ENCODE measurements at regions not wholly inside any gene's neighbourhood (a gene's known extent, or its start where the extent isn't known, plus 50 kb on each side); places are given as distances from the start of the nearest gene placed in this dataset.

GRCh38 chr17:77405867-77406732 lies 265.3 kb downstream of the SEC14L1 start:
- peak overlapping the region; percentile 11 for H3K27ac ChIP-seq
- no peak for DNase-seq (ENCODE audit: low read depth, low spot score)

GRCh38 chr17:77407321-77408277 lies 266.8 kb downstream of the SEC14L1 start:
- peak overlapping the region; percentile 32 for H3K27ac ChIP-seq
- DNase-seq (ENCODE audit: low read depth, low spot score) = no peak

GRCh38 chr17:77408284-77408683 lies 267.5 kb downstream of the SEC14L1 start:
- no peak for DNase-seq (ENCODE audit: low read depth, low spot score)
- peak overlapping the region; percentile 32 for H3K27ac ChIP-seq

- H3K27ac ChIP-seq = peak overlapping the region; percentile 32
- DNase-seq (ENCODE audit: low read depth, low spot score) = no peak
Measured at GRCh38 chr17:77409282-77410161, 268.8 kb downstream of the SEC14L1 start.

GRCh38 chr17:77410470-77410869 lies 269.7 kb downstream of the SEC14L1 start:
- peak overlapping the region; percentile 29 for H3K27ac ChIP-seq
- DNase-seq (ENCODE audit: low read depth, low spot score) = no peak

GRCh38 chr17:77414811-77415400 lies 274.1 kb downstream of the SEC14L1 start:
- H3K27ac ChIP-seq = no peak overlapping the region
- DNase-seq (ENCODE audit: low read depth, low spot score) = no peak

GRCh38 chr17:77416105-77416713 lies 275.4 kb downstream of the SEC14L1 start:
- DNase-seq (ENCODE audit: low read depth, low spot score) = no peak
- no peak overlapping the region for H3K27ac ChIP-seq

- no peak overlapping the region for H3K27ac ChIP-seq
- no peak for DNase-seq (ENCODE audit: low read depth, low spot score)
Measured at GRCh38 chr17:77417575-77417974, 276.8 kb downstream of the SEC14L1 start.

GRCh38 chr17:77418609-77419008 lies 277.8 kb downstream of the SEC14L1 start:
- DNase-seq (ENCODE audit: low read depth, low spot score) = no peak
- H3K27ac ChIP-seq = no peak overlapping the region

- no peak overlapping the region for H3K27ac ChIP-seq
- no peak for DNase-seq (ENCODE audit: low read depth, low spot score)
Measured at GRCh38 chr17:77419095-77419494, 278.3 kb downstream of the SEC14L1 start.

GRCh38 chr17:77419547-77420094 lies 278.9 kb downstream of the SEC14L1 start:
- no peak for DNase-seq (ENCODE audit: low read depth, low spot score)
- peak overlapping the region; percentile 91 for H3K27ac ChIP-seq

GRCh38 chr17:77420095-77420803 lies 279.5 kb downstream of the SEC14L1 start:
- DNase-seq (ENCODE audit: low read depth, low spot score) = no peak
- peak overlapping the region; percentile 91 for H3K27ac ChIP-seq

- peak overlapping the region; percentile 91 for H3K27ac ChIP-seq
- no peak for DNase-seq (ENCODE audit: low read depth, low spot score)
Measured at GRCh38 chr17:77420804-77421629, 280.2 kb downstream of the SEC14L1 start.

GRCh38 chr17:77421630-77421972 lies 280.8 kb downstream of the SEC14L1 start:
- H3K27ac ChIP-seq = peak overlapping the region; percentile 91
- no peak for DNase-seq (ENCODE audit: low read depth, low spot score)

- peak overlapping the region; percentile 91 for H3K27ac ChIP-seq
- DNase-seq (ENCODE audit: low read depth, low spot score) = peak; percentile 40
Measured at GRCh38 chr17:77422104-77422747, 281.5 kb downstream of the SEC14L1 start.

GRCh38 chr17:77422748-77423113 lies 282.0 kb downstream of the SEC14L1 start:
- H3K27ac ChIP-seq = peak overlapping the region; percentile 91
- DNase-seq (ENCODE audit: low read depth, low spot score) = no peak
